K562 (cell line): ENCODE measurements at regions not wholly inside any gene's neighbourhood (a gene's known extent, or its start where the extent isn't known, plus 50 kb on each side); places are given as distances from the start of the nearest gene placed in this dataset.

ENCODE experiments used
- ATAC-seq: fragments of 200-7000 bp; cut with Tn5 transposase; 3 replicates; pipeline ENCODE4 v1.9.1; 2020; ENCODE audit warnings: moderate library complexity
- BruUV-seq: library from RNA; stranded (reverse); fragments of 400-500 nt; replicated peaks from 2 replicates; lab custom pipeline; 2021; lab: Mats Ljungman, UMichigan
- CTCF ChIA-PET: fragments of 300-600 bp; formaldehyde crosslinking; extraction: SDS; loops from one replicate; lab custom pipeline; 2021; ENCODE audit warnings: low intra/inter-chr PET ratio; lab: Yijun Ruan, JAX
- POLR2A ChIA-PET: fragments of 300-600, 350-650 bp; sonication (Branson Sonifier 250); formaldehyde crosslinking; extraction: SDS; loops from one replicate; lab custom pipeline; 2021; ENCODE audit warnings: antibody characterized with exemption, inconsistent platforms; lab: Yijun Ruan, JAX
- DNase-seq, 4 experiments: peaks; one replicate each; pipeline versions ENCODE4 v3.0.0 to v3.0.0-alpha.2; 2011 to 2018; ENCODE audit warnings: low spot score in 3 of 4, mixed read lengths in 3 of 4; ENCODE audit errors: extremely low read depth in 1 of 4
- FAIRE-seq: peaks from 2 replicates; lab custom pipeline; 2011; peaks lifted over from hg19 to GRCh38; lab: Jason Lieb, UNC
- H2AFZ ChIP-seq: 2 replicates; pipeline ENCODE4 v1.6.0; 2011; ENCODE audit warnings: low read depth, low read length, control low read depth, inconsistent platforms
- H3K27ac ChIP-seq: fragments of 200-600 bp; 3 replicates; pipeline ENCODE4 v1.8.0; 2011; ENCODE audit warnings: low read depth, mild to moderate bottlenecking, control low read depth, inconsistent platforms, low read length, moderate library complexity, mixed read lengths; ENCODE audit errors: extremely low read depth
- H3K27me3 ChIP-seq, 2 experiments: fragments of 300-600 bp in 1 of 2; 2 replicates in 1 of 2; 3 replicates in 1 of 2; pipeline versions ENCODE4 v1.6.0 to v1.8.0; 2011; ENCODE audit warnings: inconsistent platforms in 2 of 2, low read length in 2 of 2, mild to moderate bottlenecking in 1 of 2, mixed read lengths in 1 of 2, moderate library complexity in 1 of 2; ENCODE audit not compliant: control insufficient read depth in 2 of 2, insufficient read depth in 2 of 2
- H3K36me3 ChIP-seq: fragments of 300-600 bp; 3 replicates; pipeline ENCODE4 v1.8.0; 2011; ENCODE audit warnings: mild to moderate bottlenecking, low read length, inconsistent platforms; ENCODE audit not compliant: control insufficient read depth, insufficient read depth
- H3K4me1 ChIP-seq, 2 experiments: fragments of 200-600 bp in 1 of 2; replicated peaks in 1 of 2; 2 replicates in 1 of 2; 3 replicates in 1 of 2; pipeline versions ENCODE4 v1.5.1 to v1.8.0; 2011; ENCODE audit warnings: inconsistent platforms in 2 of 2, low read length in 2 of 2, mild to moderate bottlenecking in 1 of 2, mixed read lengths in 1 of 2, moderate library complexity in 1 of 2; ENCODE audit not compliant: control insufficient read depth in 2 of 2, insufficient read depth in 2 of 2
- H3K4me2 ChIP-seq: 2 replicates; pipeline ENCODE4 v1.6.1; 2011; ENCODE audit warnings: low read length, control low read depth, inconsistent platforms, mixed read lengths; ENCODE audit not compliant: insufficient read depth
- H3K4me3 ChIP-seq: fragments of 200-600 bp; sonication (generic), shearing (Covaris generic); 2 replicates; pipeline ENCODE4 v1.5.1; 2016; ENCODE audit warnings: control low read depth, inconsistent platforms
- H3K79me2 ChIP-seq: fragments of 200-600 bp; 3 replicates; pipeline ENCODE4 v1.8.0; 2011; ENCODE audit warnings: low read length, inconsistent platforms; ENCODE audit not compliant: control insufficient read depth, insufficient read depth
- H3K9ac ChIP-seq, 2 experiments: 2 replicates each; pipeline versions ENCODE4 v1.6.0 to v1.6.1; 2011; ENCODE audit warnings: low read depth in 2 of 2, low read length in 2 of 2, control low read depth in 1 of 2, inconsistent platforms in 1 of 2, mild to moderate bottlenecking in 1 of 2, mixed read lengths in 1 of 2; ENCODE audit not compliant: insufficient read depth in 1 of 2
- H3K9me1 ChIP-seq: one replicate; pipeline ENCODE4 v1.6.0; 2011; ENCODE audit warnings: inconsistent platforms, mild to moderate bottlenecking, low read length, moderate library complexity; ENCODE audit not compliant: control insufficient read depth, insufficient read depth
- H3K9me3 ChIP-seq: replicated peaks from 2 replicates; pipeline ENCODE4 v1.5.1; 2011; ENCODE audit warnings: low read depth, low read length, inconsistent platforms; ENCODE audit not compliant: control insufficient read depth, insufficient read depth
- H4K20me1 ChIP-seq: replicated peaks from 2 replicates; pipeline ENCODE4 v1.6.1; 2011; ENCODE audit warnings: low read length, inconsistent platforms, mixed read lengths; ENCODE audit not compliant: control insufficient read depth, insufficient read depth
- BCL6 ChIP-seq: fragments of 250-450 bp; sonication (Bioruptor Pico); IDR thresholded peaks from 2 replicates; pipeline ENCODE4 v1.4.0; 2020
- C11orf30 ChIP-seq: fragments of 450-650 bp; IDR thresholded peaks from 2 replicates; pipeline ENCODE4 v1.6.1; 2016; ENCODE audit warnings: low read depth, mild to moderate bottlenecking
- ESRRA ChIP-seq: fragments of 450-650 bp; IDR thresholded peaks from 2 replicates; pipeline ENCODE4 v1.6.1; 2014; ENCODE audit warnings: low read depth, mild to moderate bottlenecking, moderate library complexity, borderline replicate concordance
- LEF1 ChIP-seq: fragments of 450-650 bp; IDR thresholded peaks from 2 replicates; pipeline ENCODE4 v1.6.1; 2016; ENCODE audit warnings: mild to moderate bottlenecking
- MTA3 ChIP-seq: fragments of 450-650 bp; formaldehyde crosslinking; IDR thresholded peaks from 2 replicates; pipeline ENCODE4 v1.6.1; 2017; ENCODE audit warnings: mild to moderate bottlenecking, borderline replicate concordance
- RBM25 ChIP-seq: fragments of 200-400 bp; formaldehyde crosslinking; IDR thresholded peaks from 2 replicates; pipeline ENCODE4 v1.6.1; 2018; ENCODE audit warnings: low read length, low read depth, moderate library complexity; ENCODE audit not compliant: severe bottlenecking
- THRB ChIP-seq: fragments of 450-650 bp; formaldehyde crosslinking; conservative IDR thresholded peaks from 2 replicates; pipeline ENCODE4 v1.4.0; 2022; ENCODE audit warnings: mild to moderate bottlenecking, missing genetic modification characterization
- ZNF449 ChIP-seq: fragments of 250-450 bp; sonication (Bioruptor Pico); IDR thresholded peaks from 2 replicates; pipeline ENCODE4 v1.8.0; 2022; ENCODE audit warnings: moderate library complexity, mild to moderate bottlenecking, inconsistent platforms
- WGBS: fragments of 100-300 bp; shearing (Covaris generic); methylation state at CpG from one replicate; pipeline ENCODE4 v1.1.6; 2016; ENCODE audit warnings: low coverage, mixed read lengths; ENCODE audit not compliant: insufficient coverage; ENCODE audit errors: missing lambda C conversion rate; 5-methylcytosine and 5-hydroxymethylcytosine counted together
- in situ Hi-C: fragments of 300-500 bp; cut with MboI; formaldehyde crosslinking; loops from 4 replicates; pipeline ENCODE4 v1.15.0; 2018; ENCODE audit warnings: inconsistent platforms, mixed read lengths
- intact Hi-C: fragments of 100-400 bp; cut with micrococcal nuclease; formaldehyde crosslinking; loops from 2 replicates; pipeline ENCODE4 v1.14.2; 2022
- TF ChIP-seq, protein P1 (sequence below): sonication (generic); formaldehyde crosslinking; IDR thresholded peaks from 2 replicates; pipeline ENCODE4 v1.8.0; 2023; ENCODE audit warnings: mild to moderate bottlenecking, missing genetic modification reagents
- TF ChIP-seq, protein P2 (sequence below): fragments of 250-450 bp; sonication (Bioruptor Pico); IDR thresholded peaks from 2 replicates; pipeline ENCODE4 v1.5.0; 2021; ENCODE audit warnings: mild to moderate bottlenecking, borderline replicate concordance

- no peak for TF ChIP-seq ZNF449 (CRISPR knock-in tag)
- TF ChIP-seq C11orf30 = no peak
- no peak for TF ChIP-seq BCL6 (CRISPR knock-in tag)
Measured at GRCh38 chr1:60470246-60470645, 396.7 kb upstream of the C1orf87 start (continued).

DNA sequence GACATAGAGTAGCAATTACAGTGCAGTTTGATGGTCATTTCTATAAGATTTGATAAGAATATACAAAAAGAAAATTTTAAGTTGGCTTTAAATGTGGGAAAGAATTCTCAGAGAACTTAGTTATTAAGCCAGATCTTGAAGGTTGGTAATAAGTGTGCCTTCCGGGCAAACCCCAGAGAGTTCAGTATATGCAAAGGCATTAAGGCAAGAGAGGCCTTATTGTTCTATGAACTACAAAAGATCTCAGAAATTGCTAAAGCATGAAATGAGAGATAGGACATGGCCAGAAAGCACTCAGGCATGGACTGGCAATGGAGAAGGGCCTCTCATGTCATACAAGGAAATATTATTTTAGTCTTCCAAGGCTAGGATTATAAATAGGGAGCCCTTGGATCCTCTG is 390.2 kb upstream of the C1orf87 start:
- no peak overlapping the region for H3K9ac ChIP-seq
- ChIA-PET CTCF (no interaction called here), POLR2A (no interaction called here)
- H2AFZ ChIP-seq = no peak overlapping the region
- H3K4me3 ChIP-seq = no peak overlapping the region
- no peaks in the 10 kb centered on the region for H3K9me3 ChIP-seq
- DNase-seq (no peak), ATAC-seq (no peak), FAIRE-seq (no peak)
- no peak overlapping the region for H3K4me2 ChIP-seq
- no peaks in the 10 kb centered on the region for H3K27me3 ChIP-seq
- in situ Hi-C loops (no loop called here), intact Hi-C loops (no loop called here)
- H3K79me2 ChIP-seq = no peaks in the 10 kb centered on the region
- H3K9me1 ChIP-seq = no peaks in the 10 kb centered on the region
- no peak for TF ChIP-seq MTA3
- no peak for TF ChIP-seq ESRRA
- no peak for TF ChIP-seq RBM25
- TF ChIP-seq, protein P1, sequence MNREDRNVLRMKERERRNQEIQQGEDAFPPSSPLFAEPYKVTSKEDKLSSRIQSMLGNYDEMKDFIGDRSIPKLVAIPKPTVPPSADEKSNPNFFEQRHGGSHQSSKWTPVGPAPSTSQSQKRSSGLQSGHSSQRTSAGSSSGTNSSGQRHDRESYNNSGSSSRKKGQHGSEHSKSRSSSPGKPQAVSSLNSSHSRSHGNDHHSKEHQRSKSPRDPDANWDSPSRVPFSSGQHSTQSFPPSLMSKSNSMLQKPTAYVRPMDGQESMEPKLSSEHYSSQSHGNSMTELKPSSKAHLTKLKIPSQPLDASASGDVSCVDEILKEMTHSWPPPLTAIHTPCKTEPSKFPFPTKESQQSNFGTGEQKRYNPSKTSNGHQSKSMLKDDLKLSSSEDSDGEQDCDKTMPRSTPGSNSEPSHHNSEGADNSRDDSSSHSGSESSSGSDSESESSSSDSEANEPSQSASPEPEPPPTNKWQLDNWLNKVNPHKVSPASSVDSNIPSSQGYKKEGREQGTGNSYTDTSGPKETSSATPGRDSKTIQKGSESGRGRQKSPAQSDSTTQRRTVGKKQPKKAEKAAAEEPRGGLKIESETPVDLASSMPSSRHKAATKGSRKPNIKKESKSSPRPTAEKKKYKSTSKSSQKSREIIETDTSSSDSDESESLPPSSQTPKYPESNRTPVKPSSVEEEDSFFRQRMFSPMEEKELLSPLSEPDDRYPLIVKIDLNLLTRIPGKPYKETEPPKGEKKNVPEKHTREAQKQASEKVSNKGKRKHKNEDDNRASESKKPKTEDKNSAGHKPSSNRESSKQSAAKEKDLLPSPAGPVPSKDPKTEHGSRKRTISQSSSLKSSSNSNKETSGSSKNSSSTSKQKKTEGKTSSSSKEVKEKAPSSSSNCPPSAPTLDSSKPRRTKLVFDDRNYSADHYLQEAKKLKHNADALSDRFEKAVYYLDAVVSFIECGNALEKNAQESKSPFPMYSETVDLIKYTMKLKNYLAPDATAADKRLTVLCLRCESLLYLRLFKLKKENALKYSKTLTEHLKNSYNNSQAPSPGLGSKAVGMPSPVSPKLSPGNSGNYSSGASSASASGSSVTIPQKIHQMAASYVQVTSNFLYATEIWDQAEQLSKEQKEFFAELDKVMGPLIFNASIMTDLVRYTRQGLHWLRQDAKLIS = no peak
- TF ChIP-seq LEF1 = no peak
- TF ChIP-seq, protein P2, sequence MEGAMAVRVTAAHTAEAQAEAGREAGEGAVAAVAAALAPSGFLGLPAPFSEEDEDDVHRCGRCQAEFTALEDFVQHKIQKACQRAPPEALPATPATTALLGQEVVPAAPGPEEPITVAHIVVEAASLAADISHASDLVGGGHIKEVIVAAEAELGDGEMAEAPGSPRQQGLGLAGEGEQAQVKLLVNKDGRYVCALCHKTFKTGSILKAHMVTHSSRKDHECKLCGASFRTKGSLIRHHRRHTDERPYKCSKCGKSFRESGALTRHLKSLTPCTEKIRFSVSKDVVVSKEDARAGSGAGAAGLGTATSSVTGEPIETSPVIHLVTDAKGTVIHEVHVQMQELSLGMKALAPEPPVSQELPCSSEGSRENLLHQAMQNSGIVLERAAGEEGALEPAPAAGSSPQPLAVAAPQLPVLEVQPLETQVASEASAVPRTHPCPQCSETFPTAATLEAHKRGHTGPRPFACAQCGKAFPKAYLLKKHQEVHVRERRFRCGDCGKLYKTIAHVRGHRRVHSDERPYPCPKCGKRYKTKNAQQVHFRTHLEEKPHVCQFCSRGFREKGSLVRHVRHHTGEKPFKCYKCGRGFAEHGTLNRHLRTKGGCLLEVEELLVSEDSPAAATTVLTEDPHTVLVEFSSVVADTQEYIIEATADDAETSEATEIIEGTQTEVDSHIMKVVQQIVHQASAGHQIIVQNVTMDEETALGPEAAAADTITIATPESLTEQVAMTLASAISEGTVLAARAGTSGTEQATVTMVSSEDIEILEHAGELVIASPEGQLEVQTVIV (CRISPR knock-in tag) = no peak
- TF ChIP-seq THRB (CRISPR knock-in tag) = no peak
- H3K27ac ChIP-seq = no peak overlapping the region
- no peaks in the 10 kb centered on the region for H4K20me1 ChIP-seq
- no peaks in the 10 kb centered on the region for H3K4me1 ChIP-seq
- no peaks in the 10 kb centered on the region for H3K36me3 ChIP-seq
- BruUV-seq = no TSS peak
- WGBS = 0% methylated on average over 1 of the region's 1 CpG
